ENCODE measurements at regions not wholly inside any gene's neighbourhood (a gene's known extent, or its start where the extent isn't known, plus 50 kb on each side); places are given as distances from the start of the nearest gene placed in this dataset.
A peak's percentile ranks its signal among the peaks of the same experiment; 100 is the strongest.

- TF ChIP-seq, protein P1, sequence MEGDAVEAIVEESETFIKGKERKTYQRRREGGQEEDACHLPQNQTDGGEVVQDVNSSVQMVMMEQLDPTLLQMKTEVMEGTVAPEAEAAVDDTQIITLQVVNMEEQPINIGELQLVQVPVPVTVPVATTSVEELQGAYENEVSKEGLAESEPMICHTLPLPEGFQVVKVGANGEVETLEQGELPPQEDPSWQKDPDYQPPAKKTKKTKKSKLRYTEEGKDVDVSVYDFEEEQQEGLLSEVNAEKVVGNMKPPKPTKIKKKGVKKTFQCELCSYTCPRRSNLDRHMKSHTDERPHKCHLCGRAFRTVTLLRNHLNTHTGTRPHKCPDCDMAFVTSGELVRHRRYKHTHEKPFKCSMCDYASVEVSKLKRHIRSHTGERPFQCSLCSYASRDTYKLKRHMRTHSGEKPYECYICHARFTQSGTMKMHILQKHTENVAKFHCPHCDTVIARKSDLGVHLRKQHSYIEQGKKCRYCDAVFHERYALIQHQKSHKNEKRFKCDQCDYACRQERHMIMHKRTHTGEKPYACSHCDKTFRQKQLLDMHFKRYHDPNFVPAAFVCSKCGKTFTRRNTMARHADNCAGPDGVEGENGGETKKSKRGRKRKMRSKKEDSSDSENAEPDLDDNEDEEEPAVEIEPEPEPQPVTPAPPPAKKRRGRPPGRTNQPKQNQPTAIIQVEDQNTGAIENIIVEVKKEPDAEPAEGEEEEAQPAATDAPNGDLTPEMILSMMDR (IDR thresholded peaks at IDR 0.05): no peak
- no peak for TF ChIP-seq POLR2AphosphoS5 (IDR thresholded peaks at IDR 0.05; ENCODE audit: insufficient read depth in 1 of 2, low read depth in 1 of 2)
- no peak for TF ChIP-seq POLR2A (IDR thresholded peaks at IDR 0.05)
- no peak for DNase-seq (ENCODE audit: extremely low spot score in 2 of 2)
- H3K9me3 ChIP-seq: no peaks in the 10 kb centered on the region
- H3K4me3 ChIP-seq: no peak overlapping the region
- no peaks in the 10 kb centered on the region for H3K4me1 ChIP-seq
- H3K27me3 ChIP-seq: no peaks in the 10 kb centered on the region
- intact Hi-C loops (cut with DNase I): no loop called here
- no peak overlapping the region for H3K27ac ChIP-seq
- no peaks in the 10 kb centered on the region for H3K36me3 ChIP-seq
These were observed 128.1 kb upstream of the VIPR2 start for GRCh38 chr7:159272739-159273138.

DNA sequence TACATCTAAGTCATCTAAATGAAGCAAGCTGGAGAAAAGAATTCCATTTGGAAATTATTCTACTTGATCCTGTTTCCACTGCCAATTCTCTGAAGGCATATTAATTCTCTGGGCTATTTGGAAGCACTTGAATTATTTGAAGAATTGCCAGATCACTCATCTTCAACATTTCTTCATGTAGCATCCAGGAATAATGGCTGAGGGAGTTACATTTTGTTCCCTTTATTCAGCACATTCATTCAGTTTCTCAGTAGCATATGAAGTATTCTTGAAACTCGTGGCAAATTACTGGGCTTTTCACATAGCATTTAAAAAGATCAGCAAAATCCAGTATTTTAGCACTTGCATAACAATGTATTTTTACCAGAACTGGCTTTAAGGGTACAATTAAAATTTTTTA, 127.1 kb upstream of the VIPR2 start:
- TF ChIP-seq POLR2A (IDR thresholded peaks at IDR 0.05): no peak
- TF ChIP-seq POLR2AphosphoS5 (IDR thresholded peaks at IDR 0.05; ENCODE audit: insufficient read depth in 1 of 2, low read depth in 1 of 2): peak in 1 of 2 donors; percentile 20
- TF ChIP-seq, protein P1 (IDR thresholded peaks at IDR 0.05): no peak
- no peak overlapping the region for H3K4me3 ChIP-seq
- DNase-seq (ENCODE audit: extremely low spot score in 2 of 2): no peak
- no peaks in the 10 kb centered on the region for H3K27me3 ChIP-seq
- no peak overlapping the region for H3K27ac ChIP-seq
- no peaks in the 10 kb centered on the region for H3K36me3 ChIP-seq
- H3K4me1 ChIP-seq: no peaks in the 10 kb centered on the region
- intact Hi-C loops (cut with DNase I): no loop called here
- no peaks in the 10 kb centered on the region for H3K9me3 ChIP-seq

DNA sequence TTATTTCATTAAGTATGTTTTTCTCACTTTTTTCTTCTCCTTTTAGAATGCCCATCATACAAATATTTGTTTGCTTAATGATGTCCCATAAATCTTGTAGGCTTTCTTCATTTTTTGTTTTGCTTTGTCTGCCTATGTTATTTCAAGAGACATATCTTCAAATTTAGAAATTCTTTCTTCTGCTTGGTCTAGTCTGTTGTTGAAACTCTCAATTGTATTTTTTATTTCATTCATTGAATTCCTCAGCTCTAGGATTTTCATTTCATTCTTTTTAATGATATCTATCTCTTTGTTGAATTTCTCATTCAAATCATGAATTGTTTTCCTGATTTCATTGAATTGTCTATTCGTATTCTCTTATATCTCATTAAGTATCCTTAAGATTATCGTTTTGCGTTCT, 125.1 kb upstream of the VIPR2 start:
- intact Hi-C loops (cut with DNase I): no loop called here
- Histone ChIP-seq H3K9me3 (no peaks in the 10 kb centered on the region), H3K36me3 (no peaks in the 10 kb centered on the region), H3K27ac (no peak overlapping the region), H3K4me3 (no peak overlapping the region), H3K27me3 (no peaks in the 10 kb centered on the region), H3K4me1 (no peaks in the 10 kb centered on the region)
- no peak for TF ChIP-seq POLR2AphosphoS5 (IDR thresholded peaks at IDR 0.05; ENCODE audit: insufficient read depth in 1 of 2, low read depth in 1 of 2)
- TF ChIP-seq, protein P1 (IDR thresholded peaks at IDR 0.05): no peak
- no peak for TF ChIP-seq POLR2A (IDR thresholded peaks at IDR 0.05)
- no peak for DNase-seq (ENCODE audit: extremely low spot score in 2 of 2)

- Histone ChIP-seq H3K4me1 (no peaks in the 10 kb centered on the region), H3K4me3 (no peak overlapping the region), H3K27ac (no peak overlapping the region), H3K27me3 (no peaks in the 10 kb centered on the region), H3K36me3 (no peaks in the 10 kb centered on the region), H3K9me3 (no peaks in the 10 kb centered on the region)
- TF ChIP-seq, protein P1 (IDR thresholded peaks at IDR 0.05): no peak
- no peak for TF ChIP-seq POLR2AphosphoS5 (IDR thresholded peaks at IDR 0.05; ENCODE audit: insufficient read depth in 1 of 2, low read depth in 1 of 2)
- no peak for TF ChIP-seq POLR2A (IDR thresholded peaks at IDR 0.05)
- intact Hi-C loops (cut with DNase I): no loop called here
- no peak for DNase-seq (ENCODE audit: extremely low spot score in 2 of 2)
These were observed 118.8 kb upstream of the VIPR2 start for GRCh38 chr7:159263430-159263829.

- Histone ChIP-seq H3K9me3 (no peaks in the 10 kb centered on the region), H3K36me3 (no peaks in the 10 kb centered on the region), H3K4me3 (no peak overlapping the region), H3K27me3 (no peaks in the 10 kb centered on the region), H3K27ac (no peak overlapping the region), H3K4me1 (no peaks in the 10 kb centered on the region)
- intact Hi-C loops (cut with DNase I): no loop called here
- DNase-seq (ENCODE audit: extremely low spot score in 2 of 2): no peak
- no peak for TF ChIP-seq POLR2AphosphoS5 (IDR thresholded peaks at IDR 0.05; ENCODE audit: insufficient read depth in 1 of 2, low read depth in 1 of 2)
- TF ChIP-seq, protein P1 (IDR thresholded peaks at IDR 0.05): no peak
- no peak for TF ChIP-seq POLR2A (IDR thresholded peaks at IDR 0.05)
These were observed 109.0 kb upstream of the VIPR2 start for GRCh38 chr7:159253657-159254056.

All from vagina (tissue), 2 donors.